ENCODE measurements at regions not wholly inside any gene's neighbourhood (a gene's known extent, or its start where the extent isn't known, plus 50 kb on each side); places are given as distances from the start of the nearest gene placed in this dataset.
"Not testable (repeated sequence)": the region's sequence is repeated elsewhere in the genome, so short reads cannot be mapped to it uniquely, and the experiment has no call there.

GRCh38 chr9:19637084-19637483, 151.8 kb downstream of the SLC24A2 start:
- H3K79me2 ChIP-seq (ENCODE audit: insufficient read depth) = no peaks in the 10 kb centered on the region
- no peak overlapping the region for H3K4me3 ChIP-seq
- no peak overlapping the region for H3K9ac ChIP-seq
- no peaks in the 10 kb centered on the region for H3K9me3 ChIP-seq (ENCODE audit: low read depth)
- DNase-seq = no peak
- no peak overlapping the region for H3K27ac ChIP-seq
- TF ChIP-seq EZH2 (IDR thresholded peaks at IDR 0.05; ENCODE audit: insufficient read depth, poor library complexity, severe bottlenecking) (no peak), EZH2phosphoT487 (IDR thresholded peaks at IDR 0.05; ENCODE audit: insufficient read depth, low read depth) (no peak)
- no peaks in the 10 kb centered on the region for H4K20me1 ChIP-seq (ENCODE audit: insufficient read depth)
- H3F3A ChIP-seq (ENCODE audit: insufficient read depth) = no peaks in the 10 kb centered on the region
- in situ Hi-C loops (cut with MboI) = no loop called here
- H3K4me1 ChIP-seq (ENCODE audit: insufficient read depth) = no peaks in the 10 kb centered on the region
- H3K27me3 ChIP-seq (replicated peaks; ENCODE audit: insufficient read depth) = no peaks in the 10 kb centered on the region
- H2AFZ ChIP-seq = no peak overlapping the region
- no peak overlapping the region for H3K4me2 ChIP-seq (ENCODE audit: unreplicated experiment)
- no peaks in the 10 kb centered on the region for H3K9me2 ChIP-seq (ENCODE audit: insufficient read depth)
- WGBS, 2 experiments (ENCODE audit: low coverage in 1 of 2, low lambda C conversion rate in 2 of 2, missing lambda C conversion rate in 2 of 2) = 42 to 54% methylated on average over 5 of the region's 5 CpGs
- H3K36me3 ChIP-seq (ENCODE audit: low read depth) = no peaks in the 10 kb centered on the region

- no peak overlapping the region for H3K9ac ChIP-seq
- no peaks in the 10 kb centered on the region for H3F3A ChIP-seq (ENCODE audit: insufficient read depth)
- H3K4me3 ChIP-seq = no peak overlapping the region
- no peak overlapping the region for H3K27ac ChIP-seq
- H3K9me2 ChIP-seq (ENCODE audit: insufficient read depth) = no peaks in the 10 kb centered on the region
- no peaks in the 10 kb centered on the region for H3K79me2 ChIP-seq (ENCODE audit: insufficient read depth)
- H3K4me2 ChIP-seq (ENCODE audit: unreplicated experiment) = no peak overlapping the region
- H3K36me3 ChIP-seq (ENCODE audit: low read depth) = no peaks in the 10 kb centered on the region
- H2AFZ ChIP-seq = no peak overlapping the region
- in situ Hi-C loops (cut with MboI) = no loop called here
- no peak for TF ChIP-seq EZH2 (IDR thresholded peaks at IDR 0.05; ENCODE audit: insufficient read depth, poor library complexity, severe bottlenecking)
- no peak for TF ChIP-seq EZH2phosphoT487 (IDR thresholded peaks at IDR 0.05; ENCODE audit: insufficient read depth, low read depth)
- 0 to 2% methylated on average over 2 of the region's 2 CpGs for WGBS, 2 experiments (ENCODE audit: low coverage in 1 of 2, low lambda C conversion rate in 2 of 2, missing lambda C conversion rate in 2 of 2)
- H3K27me3 ChIP-seq (replicated peaks; ENCODE audit: insufficient read depth) = no peaks in the 10 kb centered on the region
- no peaks in the 10 kb centered on the region for H3K9me3 ChIP-seq (ENCODE audit: low read depth)
- DNase-seq = no peak
- no peaks in the 10 kb centered on the region for H4K20me1 ChIP-seq (ENCODE audit: insufficient read depth)
- no peaks in the 10 kb centered on the region for H3K4me1 ChIP-seq (ENCODE audit: insufficient read depth)
Observed at GRCh38 chr9:19634881-19635280, 154.0 kb downstream of the SLC24A2 start.

- Histone ChIP-seq H4K20me1 (ENCODE audit: insufficient read depth) (no peaks in the 10 kb centered on the region), H3K9me3 (ENCODE audit: low read depth) (no peaks in the 10 kb centered on the region), H3K4me3 (no peak overlapping the region), H3K27me3 (replicated peaks; ENCODE audit: insufficient read depth) (no peaks in the 10 kb centered on the region; the same call in 1 of the 2 replicates), H2AFZ (no peak overlapping the region), H3K9me2 (ENCODE audit: insufficient read depth) (no peaks in the 10 kb centered on the region), H3K9ac (no peak overlapping the region), H3F3A (ENCODE audit: insufficient read depth) (no peaks in the 10 kb centered on the region), H3K79me2 (ENCODE audit: insufficient read depth) (no peaks in the 10 kb centered on the region), H3K4me2 (ENCODE audit: unreplicated experiment) (no peak overlapping the region), H3K27ac (no peak overlapping the region), H3K4me1 (ENCODE audit: insufficient read depth) (no peaks in the 10 kb centered on the region), H3K36me3 (ENCODE audit: low read depth) (no peaks in the 10 kb centered on the region)
- in situ Hi-C loops (cut with MboI) = no loop called here
- no peak for DNase-seq
- 52 to 55% methylated on average over 3 of the region's 3 CpGs for WGBS, 2 experiments (ENCODE audit: low coverage in 1 of 2, low lambda C conversion rate in 2 of 2, missing lambda C conversion rate in 2 of 2)
- TF ChIP-seq EZH2phosphoT487 (IDR thresholded peaks at IDR 0.05; ENCODE audit: insufficient read depth, low read depth) (no peak), EZH2 (IDR thresholded peaks at IDR 0.05; ENCODE audit: insufficient read depth, poor library complexity, severe bottlenecking) (no peak)
Observed at GRCh38 chr9:19631181-19631580, 157.7 kb downstream of the SLC24A2 start.

- Histone ChIP-seq H3K9me2 (ENCODE audit: insufficient read depth) (no peaks in the 10 kb centered on the region), H3K9ac (no peak overlapping the region), H2AFZ (no peak overlapping the region), H3K27ac (no peak overlapping the region), H3K4me2 (ENCODE audit: unreplicated experiment) (no peak overlapping the region), H4K20me1 (ENCODE audit: insufficient read depth) (no peaks in the 10 kb centered on the region), H3F3A (ENCODE audit: insufficient read depth) (no peaks in the 10 kb centered on the region), H3K27me3 (replicated peaks; ENCODE audit: insufficient read depth) (no peaks in the 10 kb centered on the region; the same call in 1 of the 2 replicates), H3K9me3 (ENCODE audit: low read depth) (no peaks in the 10 kb centered on the region), H3K4me1 (ENCODE audit: insufficient read depth) (no peaks in the 10 kb centered on the region), H3K36me3 (ENCODE audit: low read depth) (no peaks in the 10 kb centered on the region), H3K79me2 (ENCODE audit: insufficient read depth) (no peaks in the 10 kb centered on the region), H3K4me3 (no peak overlapping the region)
- DNase-seq = no peak
- 2 to 8% methylated on average over 4 of the region's 4 CpGs for WGBS, 2 experiments (ENCODE audit: low coverage in 1 of 2, low lambda C conversion rate in 2 of 2, missing lambda C conversion rate in 2 of 2)
- TF ChIP-seq EZH2 (IDR thresholded peaks at IDR 0.05; ENCODE audit: insufficient read depth, poor library complexity, severe bottlenecking) (no peak), EZH2phosphoT487 (IDR thresholded peaks at IDR 0.05; ENCODE audit: insufficient read depth, low read depth) (no peak)
- in situ Hi-C loops (cut with MboI) = no loop called here
Observed at GRCh38 chr9:19630760-19631159, 158.1 kb downstream of the SLC24A2 start.

GRCh38 chr9:19629488-19629887, 159.3 kb downstream of the SLC24A2 start:
- 4 to 13% methylated on average over 3 of the region's 3 CpGs for WGBS, 2 experiments (ENCODE audit: low coverage in 1 of 2, low lambda C conversion rate in 2 of 2, missing lambda C conversion rate in 2 of 2)
- Histone ChIP-seq H2AFZ (no peak overlapping the region), H3K4me2 (ENCODE audit: unreplicated experiment) (no peak overlapping the region), H3K9me2 (ENCODE audit: insufficient read depth) (no peaks in the 10 kb centered on the region), H3F3A (ENCODE audit: insufficient read depth) (no peaks in the 10 kb centered on the region), H4K20me1 (ENCODE audit: insufficient read depth) (no peaks in the 10 kb centered on the region), H3K4me3 (no peak overlapping the region), H3K9ac (no peak overlapping the region), H3K36me3 (ENCODE audit: low read depth) (no peaks in the 10 kb centered on the region), H3K27me3 (replicated peaks; ENCODE audit: insufficient read depth) (no peaks in the 10 kb centered on the region; the same call in 1 of the 2 replicates), H3K9me3 (ENCODE audit: low read depth) (no peaks in the 10 kb centered on the region), H3K27ac (no peak overlapping the region), H3K4me1 (ENCODE audit: insufficient read depth) (no peaks in the 10 kb centered on the region), H3K79me2 (ENCODE audit: insufficient read depth) (no peaks in the 10 kb centered on the region)
- in situ Hi-C loops (cut with MboI) = no loop called here
- TF ChIP-seq EZH2 (IDR thresholded peaks at IDR 0.05; ENCODE audit: insufficient read depth, poor library complexity, severe bottlenecking) (no peak), EZH2phosphoT487 (IDR thresholded peaks at IDR 0.05; ENCODE audit: insufficient read depth, low read depth) (no peak)
- no peak for DNase-seq

GRCh38 chr9:19625426-19625825, 163.4 kb downstream of the SLC24A2 start:
- H3K9me3 ChIP-seq (ENCODE audit: low read depth); H2AFZ ChIP-seq; H3K4me2 ChIP-seq (ENCODE audit: unreplicated experiment); H3K79me2 ChIP-seq (ENCODE audit: insufficient read depth); H3K9ac ChIP-seq; H3K27ac ChIP-seq; H3K4me3 ChIP-seq; H3F3A ChIP-seq (ENCODE audit: insufficient read depth); H3K27me3 ChIP-seq (replicated peaks; ENCODE audit: insufficient read depth); H3K4me1 ChIP-seq (ENCODE audit: insufficient read depth); H4K20me1 ChIP-seq (ENCODE audit: insufficient read depth); H3K9me2 ChIP-seq (ENCODE audit: insufficient read depth); H3K36me3 ChIP-seq (ENCODE audit: low read depth); DNase-seq; in situ Hi-C loops (cut with MboI): not testable (repeated sequence)
- WGBS, 2 experiments (ENCODE audit: low coverage in 1 of 2, low lambda C conversion rate in 2 of 2, missing lambda C conversion rate in 2 of 2) = 96 to 100% methylated on average over 1 of the region's 1 CpG
